ENCODE measurements at regions not wholly inside any gene's neighbourhood (a gene's known extent, or its start where the extent isn't known, plus 50 kb on each side); places are given as distances from the start of the nearest gene placed in this dataset.

DNA sequence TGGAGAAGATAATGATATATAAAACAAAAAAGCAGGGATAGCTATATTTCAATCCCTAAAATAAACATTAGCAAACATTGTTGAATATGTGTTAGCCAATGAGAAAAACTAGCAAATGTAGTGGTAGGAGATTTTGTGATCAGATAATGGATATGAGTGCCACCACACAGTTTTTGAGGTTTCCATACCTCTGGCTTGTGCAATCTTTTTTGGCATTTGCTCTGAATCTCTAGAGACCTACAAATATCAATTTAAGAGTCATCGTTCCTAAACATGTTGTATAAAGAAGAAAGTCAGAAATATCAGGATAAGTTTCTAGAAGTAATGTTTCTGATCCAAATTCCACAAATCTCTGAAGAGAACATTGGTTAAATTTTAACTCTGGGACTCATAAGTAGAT lies 308.7 kb downstream of the PDGFC start:
- TF ChIP-seq, protein P1, sequence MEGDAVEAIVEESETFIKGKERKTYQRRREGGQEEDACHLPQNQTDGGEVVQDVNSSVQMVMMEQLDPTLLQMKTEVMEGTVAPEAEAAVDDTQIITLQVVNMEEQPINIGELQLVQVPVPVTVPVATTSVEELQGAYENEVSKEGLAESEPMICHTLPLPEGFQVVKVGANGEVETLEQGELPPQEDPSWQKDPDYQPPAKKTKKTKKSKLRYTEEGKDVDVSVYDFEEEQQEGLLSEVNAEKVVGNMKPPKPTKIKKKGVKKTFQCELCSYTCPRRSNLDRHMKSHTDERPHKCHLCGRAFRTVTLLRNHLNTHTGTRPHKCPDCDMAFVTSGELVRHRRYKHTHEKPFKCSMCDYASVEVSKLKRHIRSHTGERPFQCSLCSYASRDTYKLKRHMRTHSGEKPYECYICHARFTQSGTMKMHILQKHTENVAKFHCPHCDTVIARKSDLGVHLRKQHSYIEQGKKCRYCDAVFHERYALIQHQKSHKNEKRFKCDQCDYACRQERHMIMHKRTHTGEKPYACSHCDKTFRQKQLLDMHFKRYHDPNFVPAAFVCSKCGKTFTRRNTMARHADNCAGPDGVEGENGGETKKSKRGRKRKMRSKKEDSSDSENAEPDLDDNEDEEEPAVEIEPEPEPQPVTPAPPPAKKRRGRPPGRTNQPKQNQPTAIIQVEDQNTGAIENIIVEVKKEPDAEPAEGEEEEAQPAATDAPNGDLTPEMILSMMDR (IDR thresholded peaks at IDR 0.05; ENCODE audit: borderline replicate concordance, extremely low read depth, low read length, poor library complexity, severe bottlenecking) = no peak
- no peak for TF ChIP-seq EZH2 (IDR thresholded peaks at IDR 0.05; ENCODE audit: borderline replicate concordance, low read depth, low read length, severe bottlenecking)
